Tibial artery (tissue), 4 donors: ENCODE measurements at regions not wholly inside any gene's neighbourhood (a gene's known extent, or its start where the extent isn't known, plus 50 kb on each side); places are given as distances from the start of the nearest gene placed in this dataset.
"Not testable (repeated sequence)": the region's sequence is repeated elsewhere in the genome, so short reads cannot be mapped to it uniquely, and the experiment has no call there.

Source experiments
- DNase-seq, 2 donors: peaks; one replicate each; pipeline ENCODE4 v3.0.0-alpha.2; 2019
- H3K27ac ChIP-seq, 2 donors: fragments of 200-600 bp; sonication (generic) in 1 of 2; 1 replicate in 1 of 2; 2 replicates in 1 of 2; pipeline ENCODE4 v1.5.1; 2018 to 2019; ENCODE audit warnings: mild to moderate bottlenecking in 1 of 2
- H3K27me3 ChIP-seq, 2 donors: fragments of 200-600 bp; sonication (generic) in 1 of 2; one replicate each; pipeline versions ENCODE4 v1.5.1 to v1.6.0; 2016 to 2019
- H3K36me3 ChIP-seq, 3 donors: fragments of 200-600 bp; sonication (generic) in 2 of 3; one replicate each; pipeline ENCODE4 v1.5.1; 2016 to 2019; ENCODE audit warnings: mild to moderate bottlenecking in 2 of 3
- H3K4me1 ChIP-seq, 4 donors: fragments of 200-600 bp; sonication (generic) in 2 of 4; 1 replicate in 3 of 4; 2 replicates in 1 of 4; pipeline ENCODE4 v1.5.1; 2016 to 2019
- H3K4me3 ChIP-seq, 2 donors: fragments of 200-600 bp; sonication (generic) in 1 of 2; 1 replicate in 1 of 2; 2 replicates in 1 of 2; pipeline ENCODE4 v1.5.1; 2018 to 2019; ENCODE audit warnings: mild to moderate bottlenecking in 2 of 2
- H3K9me3 ChIP-seq, 3 donors: fragments of 200-600 bp; sonication (generic) in 1 of 3; one replicate each; pipeline ENCODE4 v1.5.1; 2016 to 2019
- CTCF ChIP-seq, 2 experiments: fragments of 200-600 bp in 1 of 2; fragments of 450-650 bp in 1 of 2; IDR thresholded peaks; one replicate each; pipeline ENCODE4 v1.5.1; 2017 to 2019; ENCODE audit warnings: antibody characterized with exemption in 2 of 2, mild to moderate bottlenecking in 1 of 2, moderate library complexity in 1 of 2
- intact Hi-C: fragments of 100-400 bp; cut with DNase I; formaldehyde crosslinking; loops from one replicate; pipeline ENCODE4 v1.15.0; 2023; ENCODE audit warnings: low total_unique reads

GRCh38 chrX:87941841-87942240 lies 424.2 kb downstream of the KLHL4 start:
- H3K4me3 ChIP-seq, result no peak overlapping the region
- no peaks in the 10 kb centered on the region for H3K9me3 ChIP-seq
- intact Hi-C loops, result no loop called here
- H3K27me3 ChIP-seq, result no peaks in the 10 kb centered on the region
- TF ChIP-seq CTCF (IDR thresholded peaks at IDR 0.05), result no peak
- DNase-seq, result no peak
- no peaks in the 10 kb centered on the region for H3K36me3 ChIP-seq
- no peaks in the 10 kb centered on the region for H3K4me1 ChIP-seq
- no peak overlapping the region for H3K27ac ChIP-seq

- Histone ChIP-seq H3K9me3 (no peaks in the 10 kb centered on the region), H3K27me3 (no peaks in the 10 kb centered on the region), H3K27ac (no peak overlapping the region), H3K36me3 (no peaks in the 10 kb centered on the region), H3K4me1 (no peaks in the 10 kb centered on the region), H3K4me3 (no peak overlapping the region)
- no peak for TF ChIP-seq CTCF (IDR thresholded peaks at IDR 0.05)
- intact Hi-C loops, result no loop called here
- no peak for DNase-seq
These were observed 443.9 kb downstream of the KLHL4 start for GRCh38 chrX:87961471-87961870.

DNA sequence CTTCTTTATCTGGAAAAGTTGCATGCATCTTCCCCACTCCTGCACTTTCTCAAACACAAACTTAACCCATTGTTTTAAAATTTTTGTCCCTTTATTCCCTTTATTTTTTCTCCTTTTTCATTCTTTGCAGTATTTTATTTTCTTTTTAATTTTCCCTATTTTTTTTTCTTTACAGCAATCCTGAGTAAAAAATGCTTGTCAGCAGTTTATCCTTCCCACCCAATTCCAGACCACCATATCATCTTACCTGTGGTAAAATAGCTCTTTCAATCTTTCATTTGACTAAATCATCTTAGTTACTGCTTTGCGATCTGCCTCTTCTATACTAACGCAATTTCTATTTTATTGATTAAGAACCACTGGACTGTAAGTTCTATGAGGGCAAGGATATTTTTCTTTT lies 450.5 kb downstream of the KLHL4 start:
- no peaks in the 10 kb centered on the region for H3K9me3 ChIP-seq
- no peaks in the 10 kb centered on the region for H3K4me1 ChIP-seq
- DNase-seq, result no peak
- no peak overlapping the region for H3K27ac ChIP-seq
- intact Hi-C loops, result no loop called here
- no peaks in the 10 kb centered on the region for H3K36me3 ChIP-seq
- no peak for TF ChIP-seq CTCF (IDR thresholded peaks at IDR 0.05)
- no peaks in the 10 kb centered on the region for H3K27me3 ChIP-seq
- H3K4me3 ChIP-seq, result no peak overlapping the region

- intact Hi-C loops, result not testable (repeated sequence)
These were observed 454.5 kb downstream of the KLHL4 start for GRCh38 chrX:87972121-87972520.

DNA sequence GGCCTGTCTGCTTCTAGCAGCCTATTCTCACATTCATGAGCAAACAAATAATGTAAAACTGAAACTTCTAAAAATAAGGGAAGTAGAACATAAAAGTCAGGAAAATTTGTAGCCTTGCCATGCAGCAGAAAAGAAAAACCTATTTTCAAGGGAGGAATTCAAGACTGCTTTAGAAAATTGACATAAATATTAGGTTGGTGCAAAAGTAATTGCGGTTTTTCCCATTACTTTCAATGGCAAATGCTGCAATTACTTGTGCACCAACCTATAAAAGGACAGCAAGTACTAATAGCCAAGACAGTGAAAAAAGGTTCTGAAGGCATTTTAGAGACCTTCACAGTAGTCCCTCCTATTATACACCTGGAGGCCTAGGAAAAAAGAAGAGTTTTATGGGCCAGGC lies 457.8 kb downstream of the KLHL4 start:
- no peaks in the 10 kb centered on the region for H3K4me1 ChIP-seq
- H3K9me3 ChIP-seq, result no peaks in the 10 kb centered on the region
- TF ChIP-seq CTCF (IDR thresholded peaks at IDR 0.05), result no peak
- no peak overlapping the region for H3K4me3 ChIP-seq
- no peak overlapping the region for H3K27ac ChIP-seq
- intact Hi-C loops, result no loop called here
- DNase-seq, result no peak
- no peaks in the 10 kb centered on the region for H3K27me3 ChIP-seq
- no peaks in the 10 kb centered on the region for H3K36me3 ChIP-seq

More at GRCh38 chrX:87972121-87972520, 454.5 kb downstream of the KLHL4 start:
- not testable (repeated sequence) for H3K4me3 ChIP-seq, H3K9me3 ChIP-seq, H3K27ac ChIP-seq, H3K27me3 ChIP-seq, H3K4me1 ChIP-seq, DNase-seq, H3K36me3 ChIP-seq

GRCh38 chrX:88007873-88008272 lies 490.3 kb downstream of the KLHL4 start:
- H3K27ac ChIP-seq, intact Hi-C loops, H3K36me3 ChIP-seq, DNase-seq, H3K27me3 ChIP-seq, H3K4me3 ChIP-seq, H3K4me1 ChIP-seq, H3K9me3 ChIP-seq: not testable (repeated sequence)

DNA sequence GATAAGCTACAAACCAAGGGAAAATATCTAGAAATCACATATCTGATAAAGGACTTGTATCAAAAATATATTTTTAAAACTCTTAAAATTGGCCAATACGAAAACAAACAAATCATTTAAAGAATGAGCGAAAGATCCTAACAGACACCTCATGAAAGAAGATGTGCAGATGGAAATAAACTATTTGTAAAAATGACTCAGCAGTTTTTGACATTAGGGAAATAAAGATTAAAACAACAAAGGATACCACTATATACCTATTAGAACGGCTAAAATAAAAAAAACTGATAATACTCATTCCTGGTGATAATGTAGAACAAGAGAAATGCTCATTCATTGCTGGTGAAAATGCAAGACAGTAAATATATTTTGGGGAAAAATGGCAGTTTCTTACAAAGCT lies 506.4 kb downstream of the KLHL4 start:
- no peaks in the 10 kb centered on the region for H3K36me3 ChIP-seq
- intact Hi-C loops, result no loop called here

More for the DNA sequence above, 506.4 kb downstream of the KLHL4 start:
- no peak overlapping the region for H3K4me3 ChIP-seq
- no peaks in the 10 kb centered on the region for H3K4me1 ChIP-seq
- H3K27ac ChIP-seq, result no peak overlapping the region
- H3K9me3 ChIP-seq, result no peaks in the 10 kb centered on the region
- no peak for DNase-seq
- no peak for TF ChIP-seq CTCF (IDR thresholded peaks at IDR 0.05)
- no peaks in the 10 kb centered on the region for H3K27me3 ChIP-seq
